ENCODE measurements at regions not wholly inside any gene's neighbourhood (a gene's known extent, or its start where the extent isn't known, plus 50 kb on each side); places are given as distances from the start of the nearest gene placed in this dataset.

- peak in 1 of 3 experiments; percentile 43 for DNase-seq
Measured at GRCh38 chr7:68258609-68259008, 1262.0 kb downstream of the TYW1 start.

DNA sequence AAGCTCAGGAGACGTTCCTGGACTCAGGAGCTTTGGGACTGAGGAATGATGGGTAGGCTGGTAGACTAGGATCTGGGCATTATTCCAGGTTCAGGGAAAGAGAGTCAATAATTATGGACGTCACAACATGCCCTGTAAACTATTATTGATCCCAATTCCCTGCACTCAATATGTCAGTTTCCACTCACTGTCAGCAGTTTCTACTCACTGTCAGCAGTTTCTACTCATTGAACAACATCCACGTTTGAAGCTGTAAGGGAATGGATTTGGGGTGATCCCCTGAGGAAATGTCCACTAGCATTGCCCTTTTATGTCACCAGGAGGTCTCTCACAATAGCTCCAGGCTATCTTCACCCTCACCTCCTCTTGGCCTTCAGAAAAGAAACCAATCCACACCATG lies 1268.6 kb downstream of the TYW1 start:
- DNase-seq = no peak

- no peak for DNase-seq
Measured at GRCh38 chr7:68266004-68266579, 1269.5 kb downstream of the TYW1 start.

DNA sequence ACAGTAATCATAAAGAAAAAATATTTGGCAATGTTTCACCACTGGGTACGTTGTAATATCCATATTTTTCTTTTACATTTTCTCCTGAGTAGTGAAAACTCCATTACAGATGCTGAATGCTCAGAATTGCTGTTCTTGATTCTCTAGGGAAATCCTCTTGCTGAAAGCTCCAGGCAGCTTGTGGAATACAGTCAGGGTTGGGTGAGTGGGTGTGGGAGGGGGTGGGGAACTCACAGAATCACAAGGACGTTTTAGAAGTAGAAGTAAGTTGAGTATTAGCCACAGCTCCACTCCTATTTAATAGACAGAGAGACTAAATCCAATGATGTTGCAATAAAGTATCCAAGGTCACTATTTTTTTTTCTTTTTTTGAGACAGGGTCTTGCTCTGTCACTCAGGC lies 1270.9 kb downstream of the TYW1 start:
- DNase-seq = no peak

DNA sequence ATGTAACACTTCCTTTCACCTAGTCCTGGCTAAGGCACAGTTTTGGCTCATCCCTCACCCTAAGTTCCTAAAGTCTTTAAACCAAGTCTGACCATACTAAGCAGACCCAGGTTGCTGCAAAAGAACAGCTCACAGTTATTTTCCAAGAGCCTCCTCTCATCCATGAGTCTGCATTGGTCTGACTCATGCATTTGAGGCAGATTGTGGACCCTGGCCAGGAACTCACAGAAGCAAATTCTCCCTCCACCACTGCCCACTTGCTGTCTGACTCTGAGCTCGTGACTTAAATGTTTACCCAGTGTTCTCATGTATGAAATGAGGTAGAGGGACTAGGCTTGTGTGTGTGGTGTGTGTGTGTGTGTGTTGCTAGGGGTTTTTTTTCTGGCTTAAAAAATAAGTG lies 1272.8 kb downstream of the TYW1 start:
- DNase-seq = no peak

- DNase-seq = no peak
Measured at GRCh38 chr7:68272507-68272906, 1275.9 kb downstream of the TYW1 start.

- DNase-seq = peak in 1 of 3 experiments; percentile 45
Measured at GRCh38 chr7:68276725-68277124, 1280.1 kb downstream of the TYW1 start.

GRCh38 chr7:68279827-68280400 lies 1283.3 kb downstream of the TYW1 start:
- no peak for DNase-seq

GRCh38 chr7:68280931-68281330 lies 1284.3 kb downstream of the TYW1 start:
- no peak for DNase-seq

DNA sequence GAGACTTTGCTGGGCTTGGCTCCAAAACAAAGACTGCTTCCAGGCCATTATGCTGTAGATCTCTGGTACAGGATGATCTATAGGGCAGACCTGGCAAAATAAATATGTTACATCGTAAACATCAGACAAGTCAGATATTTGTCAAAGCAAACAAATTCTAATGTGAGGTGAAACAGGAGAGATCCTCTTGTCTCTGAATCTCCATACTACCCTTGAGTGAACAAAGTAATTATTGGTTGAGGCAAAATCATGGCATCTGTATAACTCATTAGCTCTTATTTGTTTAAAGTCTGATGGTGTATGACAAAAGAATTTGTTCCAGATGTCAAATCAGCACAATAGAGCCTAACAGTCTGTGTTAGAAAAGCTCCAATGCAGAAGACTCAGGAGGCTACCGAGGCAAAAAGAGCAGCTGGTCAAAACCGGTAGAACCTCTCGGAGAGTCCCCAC lies 1291.5 kb downstream of the TYW1 start:
- DNase-seq = peak in 1 of 3 experiments; percentile 7

- no peak for DNase-seq
Measured at GRCh38 chr7:68291710-68292109, 1295.1 kb downstream of the TYW1 start.

DNA sequence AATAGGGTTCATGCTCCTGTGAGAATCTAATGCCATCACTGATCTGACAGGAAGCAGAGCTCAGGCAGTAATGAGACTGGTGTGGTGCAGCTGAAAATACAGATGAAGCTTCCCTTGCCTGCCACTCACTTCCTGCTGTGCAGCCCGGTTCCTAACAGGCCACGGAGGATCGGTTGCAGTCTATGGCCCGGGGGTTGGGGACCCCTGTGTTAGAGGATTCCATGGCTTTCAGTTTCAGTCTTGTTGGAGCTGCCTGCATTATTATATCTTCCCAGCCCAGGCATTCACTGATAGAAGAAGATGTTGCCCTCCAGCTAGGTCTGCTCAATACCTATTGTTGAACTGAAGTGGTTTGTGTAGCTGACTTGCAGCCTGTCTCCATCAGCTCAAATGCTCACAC lies 1298.8 kb downstream of the TYW1 start:
- DNase-seq = no peak

DNA sequence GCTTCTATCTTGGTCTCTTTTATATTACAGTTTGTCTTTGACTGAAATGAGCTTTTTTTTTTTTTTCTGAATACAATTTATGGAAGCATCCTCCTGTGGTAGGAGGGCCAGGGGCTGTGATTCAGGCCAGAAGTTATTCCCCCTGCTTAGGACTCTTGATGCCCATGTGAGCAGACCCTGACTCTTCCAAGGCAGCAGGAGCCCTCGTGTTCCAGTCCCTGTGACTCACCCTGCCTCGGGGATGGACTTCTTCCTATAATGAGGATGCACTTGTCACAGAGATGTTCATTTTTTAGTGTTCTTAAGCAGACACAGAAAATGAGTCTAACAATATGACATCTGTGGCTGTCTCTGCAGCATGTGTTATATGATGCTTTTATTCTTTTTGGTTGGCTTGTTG lies 1293.7 kb upstream of the AUTS2 start:
- no peak for DNase-seq

DNA sequence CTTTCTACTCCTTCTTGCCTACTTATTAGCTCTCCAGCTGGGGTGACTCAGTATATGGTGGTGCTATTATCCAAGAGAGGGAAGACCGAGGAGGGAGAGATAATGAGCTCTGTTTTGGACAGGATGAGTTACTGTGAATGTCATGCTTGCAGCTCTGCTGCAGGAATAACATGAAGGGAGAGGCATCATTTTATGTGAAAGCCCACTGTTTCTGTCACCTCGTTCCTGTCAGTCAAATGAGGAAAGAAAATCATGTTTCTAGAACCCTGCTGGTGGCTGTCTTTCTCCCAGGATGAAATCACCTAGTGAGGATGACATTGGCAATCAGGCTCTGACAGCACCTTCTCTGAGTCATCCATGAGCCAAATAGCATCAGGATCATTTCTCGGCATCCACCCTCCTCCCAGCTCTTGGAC lies 1291.6 kb upstream of the AUTS2 start:
- DNase-seq = no peak

- DNase-seq = no peak
Measured at GRCh38 chr7:68309271-68309670, 1289.0 kb upstream of the AUTS2 start.

DNA sequence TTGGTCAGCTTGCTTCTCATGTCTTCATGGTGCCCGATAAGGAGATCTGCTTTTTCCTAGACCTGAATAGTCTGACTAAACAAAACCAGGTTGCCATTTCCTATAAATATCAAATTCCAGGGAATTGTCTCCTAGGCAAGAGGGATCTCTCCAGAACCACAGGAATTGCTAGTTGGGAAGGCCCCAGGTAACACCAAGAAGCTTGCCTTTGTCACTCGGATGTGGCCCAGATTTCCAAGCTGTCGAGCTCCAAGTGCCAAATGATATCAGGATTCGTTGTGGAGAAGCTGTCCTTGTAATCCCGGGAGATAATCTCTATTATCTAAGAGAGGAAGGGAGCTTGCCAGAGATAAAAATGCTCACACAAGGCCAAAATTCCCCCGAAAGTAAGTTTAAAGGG lies 1288.5 kb upstream of the AUTS2 start:
- DNase-seq = peak in 1 of 3 experiments; percentile 24

- no peak for DNase-seq
Measured at GRCh38 chr7:68311958-68312357, 1286.3 kb upstream of the AUTS2 start.

DNA sequence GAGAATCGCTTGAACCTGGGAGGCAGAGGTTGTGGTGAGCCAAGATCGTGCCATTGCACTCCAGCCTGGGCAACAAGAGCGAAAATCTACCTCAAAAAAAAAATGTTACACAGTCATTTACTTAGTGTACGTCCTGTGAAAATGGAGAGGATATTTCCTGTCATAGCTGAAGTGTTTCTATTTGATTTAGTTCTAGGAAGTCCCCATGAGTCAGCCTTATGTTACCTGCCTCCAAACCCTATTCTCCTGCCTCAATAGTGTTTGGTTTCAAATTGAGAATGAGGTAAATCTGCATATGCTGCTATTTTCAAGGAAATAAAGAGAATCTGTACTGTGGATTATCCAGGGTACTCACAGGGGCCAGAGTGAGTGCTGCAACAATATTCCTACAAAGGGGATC lies 1284.5 kb upstream of the AUTS2 start:
- no peak for DNase-seq

- DNase-seq = no peak
Measured at GRCh38 chr7:68314208-68314607, 1284.1 kb upstream of the AUTS2 start.

- no peak for DNase-seq
Measured at GRCh38 chr7:68317476-68317875, 1280.8 kb upstream of the AUTS2 start.

GRCh38 chr7:68319061-68319460 lies 1279.2 kb upstream of the AUTS2 start:
- no peak for DNase-seq

- DNase-seq = peak; percentile 17 to 96 (median 64)
Measured at GRCh38 chr7:68321076-68321639, 1277.1 kb upstream of the AUTS2 start.

- DNase-seq = no peak
Measured at GRCh38 chr7:68321776-68322496, 1276.3 kb upstream of the AUTS2 start.

- no peak for DNase-seq
Measured at GRCh38 chr7:68324621-68325020, 1273.7 kb upstream of the AUTS2 start.

All from NCI-H1417 (cell line).